Coronary artery (tissue), 2 donors: ENCODE measurements at regions not wholly inside any gene's neighbourhood (a gene's known extent, or its start where the extent isn't known, plus 50 kb on each side); places are given as distances from the start of the nearest gene placed in this dataset.
"Not testable (repeated sequence)": the region's sequence is repeated elsewhere in the genome, so short reads cannot be mapped to it uniquely, and the experiment has no call there.

Experiments used
- DNase-seq: peaks from one replicate; pipeline ENCODE4 v3.0.0-alpha.2; 2017; ENCODE audit warnings: low spot score
- H3K27ac ChIP-seq, 2 donors: fragments of 200-600 bp; sonication (generic); one replicate each; pipeline ENCODE4 v1.5.1; 2016 to 2019
- H3K4me3 ChIP-seq: fragments of 200-600 bp; sonication (generic); 2 replicates; pipeline ENCODE4 v1.5.1; 2016; ENCODE audit warnings: mild to moderate bottlenecking, moderate library complexity
- TF ChIP-seq, protein P1 (sequence below): fragments of 200-600 bp; sonication (generic); IDR thresholded peaks from one replicate; pipeline ENCODE4 v1.5.1; 2019; ENCODE audit warnings: antibody characterized with exemption

DNA sequence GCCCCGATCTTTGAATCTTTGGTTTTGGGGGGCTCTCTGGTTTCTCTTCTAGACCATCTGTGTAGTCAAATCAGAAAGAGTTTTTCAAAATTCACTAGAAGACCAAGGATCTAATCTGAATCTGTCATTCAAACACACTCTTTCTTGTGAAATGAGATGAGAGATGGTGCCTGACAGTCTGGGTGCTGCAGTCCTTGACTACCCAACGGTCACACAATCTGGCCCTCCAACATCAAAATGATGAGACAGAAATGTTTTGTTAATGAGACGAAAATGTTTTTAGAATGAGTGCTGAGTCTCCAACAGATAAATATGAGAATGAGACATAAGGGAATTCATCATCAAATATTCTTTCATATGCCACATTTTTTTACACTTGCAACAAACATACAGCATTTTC is 695.7 kb upstream of the USP15 start:
- Histone ChIP-seq H3K27ac (no peak overlapping the region), H3K4me3 (no peak overlapping the region)
- TF ChIP-seq, protein P1, sequence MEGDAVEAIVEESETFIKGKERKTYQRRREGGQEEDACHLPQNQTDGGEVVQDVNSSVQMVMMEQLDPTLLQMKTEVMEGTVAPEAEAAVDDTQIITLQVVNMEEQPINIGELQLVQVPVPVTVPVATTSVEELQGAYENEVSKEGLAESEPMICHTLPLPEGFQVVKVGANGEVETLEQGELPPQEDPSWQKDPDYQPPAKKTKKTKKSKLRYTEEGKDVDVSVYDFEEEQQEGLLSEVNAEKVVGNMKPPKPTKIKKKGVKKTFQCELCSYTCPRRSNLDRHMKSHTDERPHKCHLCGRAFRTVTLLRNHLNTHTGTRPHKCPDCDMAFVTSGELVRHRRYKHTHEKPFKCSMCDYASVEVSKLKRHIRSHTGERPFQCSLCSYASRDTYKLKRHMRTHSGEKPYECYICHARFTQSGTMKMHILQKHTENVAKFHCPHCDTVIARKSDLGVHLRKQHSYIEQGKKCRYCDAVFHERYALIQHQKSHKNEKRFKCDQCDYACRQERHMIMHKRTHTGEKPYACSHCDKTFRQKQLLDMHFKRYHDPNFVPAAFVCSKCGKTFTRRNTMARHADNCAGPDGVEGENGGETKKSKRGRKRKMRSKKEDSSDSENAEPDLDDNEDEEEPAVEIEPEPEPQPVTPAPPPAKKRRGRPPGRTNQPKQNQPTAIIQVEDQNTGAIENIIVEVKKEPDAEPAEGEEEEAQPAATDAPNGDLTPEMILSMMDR, result no peak
- DNase-seq, result no peak

DNA sequence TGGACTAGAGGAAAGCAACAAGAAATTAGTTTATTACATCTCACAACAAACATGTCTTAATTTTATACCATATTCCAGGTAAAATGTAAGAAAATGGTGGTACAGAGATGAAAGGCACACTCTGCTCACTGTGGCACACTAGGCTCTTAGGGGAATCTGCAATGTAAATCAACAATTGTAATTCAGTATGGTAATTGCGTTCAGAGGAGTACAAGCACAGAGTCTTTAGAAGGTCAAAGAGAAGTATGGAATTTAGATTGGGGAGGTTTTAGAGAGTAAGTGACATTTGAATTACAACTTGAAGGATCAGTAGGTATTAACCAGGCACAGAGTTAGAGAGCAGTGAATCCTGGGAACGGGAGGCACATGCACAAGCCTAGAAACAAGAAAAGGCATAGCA is 694.0 kb upstream of the USP15 start:
- H3K4me3 ChIP-seq, result no peak overlapping the region
- TF ChIP-seq, protein P1, result no peak
- no peak for DNase-seq
- H3K27ac ChIP-seq, result no peak overlapping the region

DNA sequence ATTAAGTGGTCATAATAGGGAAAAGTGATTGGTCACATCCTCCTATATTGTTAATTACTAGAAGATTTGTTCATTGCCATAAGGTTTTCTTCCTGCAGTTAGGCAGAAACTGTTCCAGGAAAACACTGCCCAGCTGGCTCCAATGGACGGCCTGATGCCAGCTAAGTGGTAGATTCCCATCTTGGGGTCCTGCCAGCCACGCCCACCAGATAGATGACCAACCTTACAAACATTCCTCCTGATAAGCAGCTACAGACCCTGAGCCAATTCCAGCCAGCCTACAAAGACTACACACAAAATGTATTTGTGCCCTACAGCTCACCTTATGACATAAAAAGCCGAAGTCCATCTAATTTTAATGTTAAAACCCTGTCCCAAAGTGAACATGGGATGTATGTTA is 685.9 kb upstream of the USP15 start:
- H3K4me3 ChIP-seq, result no peak overlapping the region
- DNase-seq, result no peak
- H3K27ac ChIP-seq, result no peak overlapping the region
- TF ChIP-seq, protein P1, result no peak

DNA sequence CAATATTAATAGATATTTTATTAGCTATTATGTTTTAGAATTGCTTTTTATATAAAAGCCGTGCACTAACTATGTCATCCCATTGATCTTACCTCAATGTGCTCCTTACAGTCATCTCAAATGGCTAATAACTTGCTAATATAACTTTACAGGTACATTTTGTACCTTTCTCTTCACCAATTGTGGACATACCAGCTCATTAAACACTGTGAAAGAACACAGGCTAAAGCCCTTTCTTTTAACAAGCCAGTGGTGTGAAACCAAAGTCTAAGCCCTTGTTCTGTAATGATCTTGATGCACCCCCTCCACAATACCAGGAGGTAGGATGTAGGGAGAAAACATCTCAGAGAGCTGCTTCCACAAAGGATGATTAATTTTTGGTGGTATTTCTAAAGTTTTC is 675.3 kb upstream of the USP15 start:
- TF ChIP-seq, protein P1, result no peak
- no peak for DNase-seq
- Histone ChIP-seq H3K27ac (no peak overlapping the region), H3K4me3 (no peak overlapping the region)

DNA sequence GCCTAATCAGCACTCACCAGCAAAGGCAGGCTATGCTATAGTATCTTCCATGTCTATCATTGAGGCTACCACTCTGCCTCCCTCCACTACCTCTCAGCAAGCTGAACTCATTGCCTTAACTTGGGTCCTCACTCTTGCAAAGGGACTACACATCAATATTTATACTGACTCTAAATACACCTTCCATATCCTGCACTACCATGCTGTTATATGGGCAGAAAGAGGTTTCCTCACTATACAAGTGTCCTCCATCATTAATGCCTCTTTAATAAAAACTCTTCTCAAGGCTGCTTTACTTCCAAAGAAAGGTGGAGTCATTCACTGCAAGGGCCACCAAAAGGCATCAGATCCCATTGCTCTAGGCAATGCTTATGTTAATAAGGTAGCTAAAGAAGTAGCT is 669.3 kb upstream of the USP15 start:
- not testable (repeated sequence) for H3K27ac ChIP-seq, H3K4me3 ChIP-seq, DNase-seq

DNA sequence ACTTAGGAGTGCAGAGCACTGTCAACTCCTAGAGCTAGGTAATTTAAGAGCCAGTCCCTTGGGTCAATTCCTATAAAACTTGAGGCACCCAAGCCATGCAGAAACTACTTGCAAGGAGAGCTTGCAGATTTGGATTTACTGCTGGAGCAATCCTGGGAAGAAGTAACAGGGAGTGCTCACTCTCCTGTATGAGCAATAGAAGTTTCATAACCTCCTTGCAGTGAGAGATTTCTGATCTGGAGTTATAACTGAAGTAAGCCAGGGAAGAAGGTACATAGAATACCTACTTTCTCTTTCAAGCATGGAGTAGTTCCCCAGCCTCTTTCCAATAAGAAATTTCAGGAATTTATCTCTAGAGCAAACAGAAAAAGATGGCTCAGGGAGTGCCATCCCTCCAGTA is 650.1 kb upstream of the USP15 start:
- TF ChIP-seq, protein P1, result no peak
- Histone ChIP-seq H3K4me3 (no peak overlapping the region), H3K27ac (no peak overlapping the region)
- no peak for DNase-seq

DNA sequence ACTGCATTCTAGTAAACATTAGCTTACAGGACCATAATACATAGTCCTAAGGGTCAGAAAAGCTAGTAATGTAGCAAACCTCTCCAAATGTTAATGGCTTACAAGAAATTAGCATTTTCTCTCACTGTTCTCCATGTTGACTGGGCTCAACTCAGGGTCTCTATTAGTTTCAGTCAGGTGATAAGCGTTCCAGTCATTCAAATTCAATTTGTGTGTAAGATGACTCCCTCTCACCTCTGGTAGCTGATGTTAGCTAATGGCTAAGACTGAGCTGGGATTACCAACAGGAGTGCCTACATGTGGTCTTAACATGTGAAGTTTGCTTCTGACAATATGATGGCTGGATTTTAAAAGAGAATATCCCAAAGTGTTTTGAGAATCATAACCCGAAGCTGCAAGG is 630.5 kb upstream of the USP15 start:
- no peak overlapping the region for H3K27ac ChIP-seq
- TF ChIP-seq, protein P1, result no peak
- no peak for DNase-seq
- H3K4me3 ChIP-seq, result no peak overlapping the region

GRCh38 chr12:61646639-61647038 is 613.6 kb upstream of the USP15 start:
- H3K27ac ChIP-seq, result no peak overlapping the region
- H3K4me3 ChIP-seq, result no peak overlapping the region
- no peak for DNase-seq
- TF ChIP-seq, protein P1, result no peak
